HEK293 (cell line): ENCODE measurements at regions not wholly inside any gene's neighbourhood (a gene's known extent, or its start where the extent isn't known, plus 50 kb on each side); places are given as distances from the start of the nearest gene placed in this dataset.
"Not testable (repeated sequence)": the region's sequence is repeated elsewhere in the genome, so short reads cannot be mapped to it uniquely, and the experiment has no call there.

ENCODE experiments used
- CTCF ChIA-PET: fragments of 350-600 bp; formaldehyde crosslinking; extraction: SDS; loops from one replicate; lab custom pipeline; 2021; ENCODE audit warnings: antibody characterized with exemption; lab: Yijun Ruan, JAX
- POLR2A ChIA-PET: fragments of 300-600 bp; formaldehyde crosslinking; extraction: SDS; loops from one replicate; lab custom pipeline; 2020; ENCODE audit warnings: antibody characterized with exemption, inconsistent platforms; lab: Yijun Ruan, JAX
- H3K27ac ChIP-seq: fragments of 200-500 bp; sonication (Bioruptor generic); 2 replicates; pipeline ENCODE4 v1.5.1; 2014; ENCODE audit warnings: low read depth, low read length, control low read depth, inconsistent platforms; ENCODE audit errors: extremely low read depth
- H3K36me3 ChIP-seq, 2 experiments: fragments of 200-500 bp in 1 of 2; sonication (Bioruptor generic) in 1 of 2; 1 replicate in 1 of 2; 2 replicates in 1 of 2; pipeline ENCODE4 v1.5.1; 2014 to 2017; ENCODE audit warnings: inconsistent platforms in 2 of 2, low read length in 2 of 2; ENCODE audit not compliant: control insufficient read depth in 2 of 2, insufficient read depth in 1 of 2
- H3K4me1 ChIP-seq: fragments of 200-500 bp; sonication (Bioruptor generic); 2 replicates; pipeline ENCODE4 v1.5.1; 2014; ENCODE audit warnings: mild to moderate bottlenecking, low read length, inconsistent platforms; ENCODE audit not compliant: control insufficient read depth, insufficient read depth
- H3K4me3 ChIP-seq: 2 replicates; pipeline ENCODE4 v1.5.1; 2011; ENCODE audit warnings: low read depth, mild to moderate bottlenecking, control low read depth, low read length, moderate library complexity
- H3K9me3 ChIP-seq: fragments of 200-500 bp; sonication (Bioruptor generic); 2 replicates; pipeline ENCODE4 v1.5.1; 2014; ENCODE audit warnings: low read depth, low read length, inconsistent platforms; ENCODE audit not compliant: control insufficient read depth, insufficient read depth
- SCRT2 ChIP-seq: fragments of 450-650 bp; formaldehyde crosslinking; IDR thresholded peaks from 2 replicates; pipeline ENCODE4 v1.5.1; 2016; ENCODE audit warnings: missing biosample characterization, missing genetic modification characterization
- SETDB1 ChIP-seq: IDR thresholded peaks from one replicate; pipeline ENCODE4 v1.6.1; 2017; ENCODE audit warnings: mild to moderate bottlenecking, low read length, moderate library complexity, mixed read lengths; ENCODE audit not compliant: insufficient read length
- YY2 ChIP-seq: fragments of 450-650 bp; formaldehyde crosslinking; IDR thresholded peaks from 2 replicates; pipeline ENCODE4 v1.5.1; 2016; ENCODE audit warnings: missing biosample characterization, missing genetic modification characterization
- ZNF121 ChIP-seq: fragments of 450-650 bp; formaldehyde crosslinking; IDR thresholded peaks from 2 replicates; pipeline ENCODE4 v1.5.1; 2016; ENCODE audit warnings: missing biosample characterization, missing genetic modification characterization
- ZNF488 ChIP-seq: fragments of 450-650 bp; formaldehyde crosslinking; IDR thresholded peaks from 2 replicates; pipeline ENCODE4 v1.5.1; 2016; ENCODE audit warnings: missing biosample characterization, missing genetic modification characterization
- ZNF610 ChIP-seq: fragments of 450-650 bp; formaldehyde crosslinking; IDR thresholded peaks from 2 replicates; pipeline ENCODE4 v1.5.1; 2016; ENCODE audit warnings: missing biosample characterization, missing genetic modification characterization, borderline replicate concordance
- ZNF830 ChIP-seq: fragments of 450-650 bp; IDR thresholded peaks from 2 replicates; pipeline ENCODE4 v1.5.0; 2018; ENCODE audit warnings: missing biosample characterization, missing genetic modification characterization, low read depth, mild to moderate bottlenecking, moderate library complexity
- TF ChIP-seq, protein P1 (sequence below): fragments of 450-650 bp; formaldehyde crosslinking; IDR thresholded peaks from 2 replicates; pipeline ENCODE4 v1.5.1; 2016; ENCODE audit warnings: missing biosample characterization, missing genetic modification characterization, borderline replicate concordance

- CTCF ChIA-PET, result no interaction called here
- Histone ChIP-seq H3K4me1 (no peaks in the 10 kb centered on the region), H3K36me3 (no peaks in the 10 kb centered on the region), H3K27ac (no peak overlapping the region), H3K9me3 (no peaks in the 10 kb centered on the region), H3K4me3 (no peak overlapping the region)
- TF ChIP-seq SCRT2 (tag by site-specific recombination) (0 out of 2 replicates have a peak, but pooled peaks have one; percentile 36), ZNF121 (no peak)
- POLR2A ChIA-PET, result no interaction called here
Measured at GRCh38 chr9:1184146-1184545, 134.0 kb downstream of the DMRT2 start.

DNA sequence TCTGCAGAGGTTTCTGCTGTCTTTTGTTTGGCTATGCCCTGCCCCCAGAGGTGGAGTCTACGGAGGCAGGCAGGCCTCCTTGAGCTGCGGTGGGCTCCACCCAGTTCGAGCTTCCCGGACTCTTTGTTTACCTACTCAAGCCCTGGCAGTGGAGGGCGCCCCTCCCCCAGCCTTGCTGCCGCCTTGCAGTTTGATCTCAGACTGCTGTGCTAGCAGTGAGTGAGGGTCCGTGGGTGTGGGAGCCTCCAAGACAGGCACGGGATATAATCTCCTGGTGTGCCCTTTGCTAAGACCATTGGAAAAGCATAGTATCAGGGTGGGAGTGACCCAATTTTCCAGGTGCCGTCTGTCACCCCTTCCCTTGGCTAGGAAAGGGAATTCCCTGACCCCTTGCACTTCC lies 137.0 kb downstream of the DMRT2 start:
- CTCF ChIA-PET, H3K4me3 ChIP-seq, POLR2A ChIA-PET, H3K36me3 ChIP-seq, H3K9me3 ChIP-seq, H3K27ac ChIP-seq, H3K4me1 ChIP-seq: not testable (repeated sequence)
- peak; percentile 19 for TF ChIP-seq SETDB1

GRCh38 chr9:1195636-1196035 lies 145.5 kb downstream of the DMRT2 start:
- POLR2A ChIA-PET, H3K4me1 ChIP-seq, H3K4me3 ChIP-seq, CTCF ChIA-PET, H3K36me3 ChIP-seq, H3K9me3 ChIP-seq, H3K27ac ChIP-seq: not testable (repeated sequence)

- Histone ChIP-seq H3K4me3 (no peak overlapping the region), H3K4me1 (no peaks in the 10 kb centered on the region), H3K36me3 (no peaks in the 10 kb centered on the region), H3K27ac (no peak overlapping the region), H3K9me3 (no peaks in the 10 kb centered on the region)
- TF ChIP-seq YY2 (tag by site-specific recombination), result no peak
- no peak for TF ChIP-seq ZNF610
- TF ChIP-seq ZNF830, result no peak
- TF ChIP-seq, protein P1, sequence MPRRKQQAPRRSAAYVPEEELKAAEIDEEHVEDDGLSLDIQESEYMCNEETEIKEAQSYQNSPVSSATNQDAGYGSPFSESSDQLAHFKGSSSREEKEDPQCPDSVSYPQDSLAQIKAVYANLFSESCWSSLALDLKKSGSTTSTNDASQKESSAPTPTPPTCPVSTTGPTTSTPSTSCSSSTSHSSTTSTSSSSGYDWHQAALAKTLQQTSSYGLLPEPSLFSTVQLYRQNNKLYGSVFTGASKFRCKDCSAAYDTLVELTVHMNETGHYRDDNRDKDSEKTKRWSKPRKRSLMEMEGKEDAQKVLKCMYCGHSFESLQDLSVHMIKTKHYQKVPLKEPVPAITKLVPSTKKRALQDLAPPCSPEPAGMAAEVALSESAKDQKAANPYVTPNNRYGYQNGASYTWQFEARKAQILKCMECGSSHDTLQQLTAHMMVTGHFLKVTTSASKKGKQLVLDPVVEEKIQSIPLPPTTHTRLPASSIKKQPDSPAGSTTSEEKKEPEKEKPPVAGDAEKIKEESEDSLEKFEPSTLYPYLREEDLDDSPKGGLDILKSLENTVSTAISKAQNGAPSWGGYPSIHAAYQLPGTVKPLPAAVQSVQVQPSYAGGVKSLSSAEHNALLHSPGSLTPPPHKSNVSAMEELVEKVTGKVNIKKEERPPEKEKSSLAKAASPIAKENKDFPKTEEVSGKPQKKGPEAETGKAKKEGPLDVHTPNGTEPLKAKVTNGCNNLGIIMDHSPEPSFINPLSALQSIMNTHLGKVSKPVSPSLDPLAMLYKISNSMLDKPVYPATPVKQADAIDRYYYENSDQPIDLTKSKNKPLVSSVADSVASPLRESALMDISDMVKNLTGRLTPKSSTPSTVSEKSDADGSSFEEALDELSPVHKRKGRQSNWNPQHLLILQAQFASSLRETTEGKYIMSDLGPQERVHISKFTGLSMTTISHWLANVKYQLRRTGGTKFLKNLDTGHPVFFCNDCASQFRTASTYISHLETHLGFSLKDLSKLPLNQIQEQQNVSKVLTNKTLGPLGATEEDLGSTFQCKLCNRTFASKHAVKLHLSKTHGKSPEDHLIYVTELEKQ, result no peak
- POLR2A ChIA-PET, result no interaction called here
- CTCF ChIA-PET, result no interaction called here
Measured at GRCh38 chr9:1198085-1198484, 147.9 kb downstream of the DMRT2 start.

- Histone ChIP-seq H3K27ac (no peak overlapping the region), H3K9me3 (no peaks in the 10 kb centered on the region), H3K4me3 (no peak overlapping the region)
- POLR2A ChIA-PET, result no interaction called here
- TF ChIP-seq ZNF488 (tag by site-specific recombination), result no peak
- TF ChIP-seq, all 188 proteins: peak for 0
- Histone ChIP-seq H3K36me3 (no peaks in the 10 kb centered on the region), H3K4me1 (no peaks in the 10 kb centered on the region)
- CTCF ChIA-PET, result no interaction called here
Measured at GRCh38 chr9:1200847-1201251, 150.7 kb downstream of the DMRT2 start.
